Epithelial cell of prostate (primary cell): ENCODE measurements at regions not wholly inside any gene's neighbourhood (a gene's known extent, or its start where the extent isn't known, plus 50 kb on each side); places are given as distances from the start of the nearest gene placed in this dataset.
A peak's percentile ranks its signal among the peaks of the same experiment; 100 is the strongest.
"Not testable (repeated sequence)": the region's sequence is repeated elsewhere in the genome, so short reads cannot be mapped to it uniquely, and the experiment has no call there.

Source experiments
- DNase-seq: peaks from one replicate; pipeline ENCODE4 v3.0.0-alpha.2; 2011; ENCODE audit warnings: low read depth, low spot score
- H3K27ac ChIP-seq: fragments of 450-650 bp; 2 replicates; pipeline ENCODE4 v1.5.1; 2017; ENCODE audit warnings: mild to moderate bottlenecking

DNA sequence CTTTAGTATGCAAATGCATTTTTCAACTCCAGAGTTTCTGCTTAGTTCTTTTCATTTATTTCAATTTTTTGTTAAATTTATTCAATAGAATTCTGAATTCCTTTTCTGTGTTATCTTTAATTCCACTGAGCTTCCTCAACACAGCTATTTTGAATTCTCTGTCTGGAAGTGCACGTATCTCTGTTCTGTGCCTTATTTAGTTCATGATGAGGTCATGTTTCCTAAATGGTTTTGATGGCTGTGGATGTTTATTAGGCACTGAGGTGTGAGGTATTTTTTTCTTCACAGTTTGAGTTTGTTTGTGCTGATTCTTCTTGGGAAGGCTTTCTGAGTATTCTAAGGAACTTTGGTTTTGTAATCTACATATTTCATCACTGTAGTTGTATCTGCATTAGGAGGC lies 2042.8 kb upstream of the RAG2 start:
- no peak overlapping the region for H3K27ac ChIP-seq

DNA sequence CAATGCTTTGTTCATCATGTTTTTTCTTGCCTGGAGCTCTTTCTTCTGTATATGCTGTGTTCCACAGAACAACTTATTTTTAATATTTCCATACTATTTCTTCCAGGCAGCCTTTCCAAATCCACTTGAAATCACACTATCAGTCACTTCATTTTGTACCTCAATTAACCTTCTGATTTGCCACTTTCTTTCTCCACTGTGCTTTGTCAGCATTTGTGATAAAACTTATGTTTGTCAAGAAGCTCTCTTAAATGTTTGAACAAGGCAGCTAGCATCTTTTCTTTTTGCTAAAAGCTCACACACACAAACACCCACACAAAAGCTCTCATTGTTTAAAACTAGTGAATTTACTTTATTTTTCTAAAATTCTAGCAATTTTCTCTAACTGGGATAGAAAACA lies 2014.7 kb upstream of the RAG2 start:
- no peak for DNase-seq
- H3K27ac ChIP-seq: no peak overlapping the region

More for the DNA sequence above, 2042.8 kb upstream of the RAG2 start:
- no peak for DNase-seq

DNA sequence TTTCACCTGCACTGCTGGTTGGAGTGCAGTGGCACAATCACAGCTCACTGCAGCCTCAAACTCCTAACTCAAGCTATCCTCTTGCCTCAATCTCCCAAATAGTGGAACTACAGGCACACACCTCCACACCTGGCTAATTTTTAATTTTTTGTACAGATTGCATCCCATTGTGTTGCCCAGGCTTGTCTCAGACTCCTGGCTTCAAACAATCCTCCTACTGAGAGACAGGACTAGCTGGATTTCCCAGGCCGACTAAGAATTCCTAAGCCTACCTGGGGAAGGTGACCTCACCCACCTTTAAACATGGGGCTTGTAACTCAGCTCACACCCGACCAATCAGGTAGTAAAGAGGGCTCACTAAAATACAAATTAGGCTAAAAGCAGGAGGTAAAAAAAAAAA lies 2003.3 kb upstream of the RAG2 start:
- H3K27ac ChIP-seq, DNase-seq: not testable (repeated sequence)

DNA sequence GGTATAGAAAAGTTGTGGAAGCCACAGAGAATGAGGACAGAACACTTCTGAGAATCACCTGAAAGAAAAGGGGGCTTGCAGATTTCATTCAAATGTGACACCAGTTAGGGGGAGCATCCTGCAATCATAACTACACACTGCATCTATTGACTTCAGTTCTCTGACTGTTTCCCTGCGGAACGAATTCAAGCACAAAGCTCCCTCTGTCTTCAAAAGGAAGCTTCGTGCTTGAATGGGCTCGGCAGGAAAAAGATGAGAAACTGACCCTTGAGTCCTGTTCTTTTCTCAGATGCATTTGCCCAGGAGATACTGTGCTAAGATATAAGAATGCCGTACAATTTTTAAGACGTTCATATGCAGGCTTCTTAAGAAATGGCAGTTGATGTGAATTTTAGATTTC lies 2000.4 kb upstream of the RAG2 start:
- DNase-seq: no peak
- H3K27ac ChIP-seq: no peak overlapping the region

DNA sequence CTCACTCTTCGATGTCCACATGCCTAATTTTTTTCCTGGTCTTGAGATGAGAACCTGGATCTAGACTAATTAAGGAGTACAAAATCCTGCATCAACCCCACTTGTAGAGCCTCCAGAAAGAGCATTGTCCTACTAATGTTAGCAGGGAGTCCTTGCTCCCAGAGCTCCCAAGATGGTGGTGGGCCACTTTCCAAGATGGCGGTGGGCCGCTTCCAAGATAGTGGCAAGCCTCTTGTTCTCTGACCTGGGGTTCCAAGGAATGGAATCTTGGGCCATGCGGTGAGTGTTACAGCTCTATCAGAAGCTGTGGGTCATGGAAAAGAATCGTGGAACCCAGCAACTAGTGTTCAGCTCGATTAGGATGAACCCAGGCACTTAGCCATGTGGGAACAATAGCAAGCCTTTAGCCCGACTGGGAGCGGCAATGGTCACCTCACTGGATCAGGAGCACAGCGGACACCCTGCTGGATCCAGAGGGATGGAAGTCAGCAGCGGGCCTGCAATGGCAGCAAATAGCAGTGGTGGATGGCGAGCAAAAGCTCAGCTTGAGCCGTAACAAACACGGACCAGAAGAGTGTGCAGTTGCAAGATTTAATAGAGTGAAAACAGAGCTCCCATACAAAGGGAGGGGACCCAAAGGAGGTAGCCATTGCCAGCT lies 1997.5 kb upstream of the RAG2 start:
- H3K27ac ChIP-seq, DNase-seq: not testable (repeated sequence)

DNA sequence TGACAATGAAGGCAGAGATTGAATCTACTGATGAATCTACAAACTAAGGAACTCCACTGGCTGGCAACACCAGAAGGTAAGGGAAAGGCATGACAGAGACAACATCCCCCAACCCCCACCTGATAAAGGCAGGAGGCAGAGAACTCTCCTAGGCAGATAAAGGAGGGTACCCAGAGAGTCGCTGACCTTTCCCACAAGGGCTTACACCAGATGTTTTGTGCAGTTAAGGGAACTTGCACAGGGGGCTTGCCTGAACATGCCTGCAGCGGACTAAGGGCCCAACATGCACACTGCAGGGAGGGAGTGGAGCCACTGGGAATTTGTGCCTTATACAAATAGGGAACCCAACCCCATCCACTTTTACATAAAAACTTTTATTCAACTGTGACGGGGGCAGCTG lies 1996.9 kb upstream of the RAG2 start:
- no peak for DNase-seq
- H3K27ac ChIP-seq: no peak overlapping the region

DNA sequence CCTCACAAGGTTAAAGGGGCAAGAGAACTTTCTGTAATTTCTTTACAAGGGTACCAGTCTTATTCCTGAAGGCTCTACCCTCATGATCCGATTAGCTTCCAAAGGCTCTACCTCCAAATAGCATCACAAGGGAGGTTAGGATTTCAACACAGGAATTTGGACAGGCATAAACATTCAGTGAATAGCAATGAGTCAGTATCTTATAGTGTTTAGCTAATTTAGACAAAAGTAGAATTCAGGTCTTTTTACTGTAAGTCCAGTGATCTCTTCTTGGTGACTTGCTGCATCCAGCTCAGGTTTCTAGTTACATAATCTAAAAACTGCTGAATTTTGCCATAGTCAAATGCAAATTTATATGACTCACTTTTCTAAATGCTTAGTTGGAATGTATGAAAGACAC lies 1995.6 kb upstream of the RAG2 start:
- no peak overlapping the region for H3K27ac ChIP-seq
- DNase-seq: no peak

DNA sequence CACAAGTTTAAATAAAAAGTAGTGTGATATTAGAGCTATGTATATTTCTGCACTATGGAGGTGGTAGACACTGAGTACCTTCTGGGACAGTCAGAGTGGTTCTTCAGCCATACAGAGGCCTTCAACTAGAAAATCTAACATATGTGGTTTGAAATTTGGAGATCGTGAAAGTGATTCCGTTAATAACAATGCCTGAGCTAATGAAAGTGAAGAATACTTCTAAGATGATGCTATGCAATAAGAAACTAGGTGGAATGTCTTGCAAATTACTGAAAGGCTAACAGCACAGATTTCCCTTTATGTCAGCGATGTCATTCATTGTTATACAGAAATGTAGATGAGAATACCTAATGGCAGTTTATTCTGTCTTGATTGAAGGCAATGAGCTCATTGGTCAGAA lies 1984.7 kb upstream of the RAG2 start:
- H3K27ac ChIP-seq: no peak overlapping the region
- no peak for DNase-seq

DNA sequence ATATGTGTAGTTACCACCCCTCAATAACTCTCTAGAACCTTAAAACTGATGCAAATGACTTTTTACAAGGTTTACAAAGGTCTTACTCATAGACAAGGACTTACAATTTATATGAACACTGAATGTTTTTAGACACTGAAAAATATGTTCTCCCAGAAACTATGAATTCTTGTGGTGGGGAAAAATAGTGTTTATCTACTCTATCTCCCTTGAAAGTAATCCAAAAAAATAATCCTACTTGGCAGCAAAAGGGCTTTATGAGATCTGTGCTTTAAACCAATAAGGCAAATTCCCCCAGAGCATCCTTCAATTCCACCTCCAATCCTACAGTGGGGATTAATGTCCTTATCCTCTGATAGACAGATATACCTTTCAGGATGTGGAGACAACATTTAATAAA lies 1984.1 kb upstream of the RAG2 start:
- H3K27ac ChIP-seq: no peak overlapping the region
- DNase-seq: no peak

DNA sequence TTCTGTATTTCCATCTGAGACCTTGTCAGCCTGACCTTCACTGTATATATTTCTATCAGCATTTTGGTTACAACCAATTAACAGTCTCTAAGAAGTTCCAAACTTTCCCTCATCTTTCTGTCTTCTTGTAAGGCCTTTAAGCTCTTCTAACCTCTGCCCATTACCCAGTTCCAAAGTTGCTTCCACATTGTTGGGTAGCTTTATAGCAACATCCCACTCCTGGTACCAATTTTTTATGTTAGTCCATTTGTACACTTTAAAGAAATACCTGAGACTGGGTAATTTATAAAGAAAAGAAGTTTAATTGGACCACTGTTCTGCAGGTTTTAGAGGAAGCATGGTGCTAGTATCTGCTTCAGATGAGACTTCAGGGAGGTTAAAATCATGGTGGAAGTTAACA lies 1979.7 kb upstream of the RAG2 start:
- H3K27ac ChIP-seq: no peak overlapping the region
- no peak for DNase-seq

DNA sequence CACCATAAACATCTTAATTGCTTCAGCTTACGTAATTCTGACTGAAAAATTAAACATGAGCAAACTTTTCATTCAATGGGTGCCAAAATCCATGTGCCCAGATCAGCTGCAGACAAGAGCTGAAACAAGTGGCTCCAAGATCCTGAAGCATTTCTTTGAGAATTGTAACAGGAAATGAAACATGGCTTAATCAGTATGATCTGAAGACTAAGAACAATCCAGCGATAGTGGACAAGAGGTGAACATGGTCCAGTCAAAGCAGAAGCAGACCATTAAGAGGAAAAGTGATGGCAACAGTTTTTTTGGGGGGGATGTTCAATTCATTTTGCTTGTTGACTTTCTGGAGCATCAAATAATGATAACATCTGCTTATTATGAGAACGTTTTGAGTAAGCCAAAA lies 1964.5 kb upstream of the RAG2 start:
- no peak for DNase-seq
- H3K27ac ChIP-seq: no peak overlapping the region

DNA sequence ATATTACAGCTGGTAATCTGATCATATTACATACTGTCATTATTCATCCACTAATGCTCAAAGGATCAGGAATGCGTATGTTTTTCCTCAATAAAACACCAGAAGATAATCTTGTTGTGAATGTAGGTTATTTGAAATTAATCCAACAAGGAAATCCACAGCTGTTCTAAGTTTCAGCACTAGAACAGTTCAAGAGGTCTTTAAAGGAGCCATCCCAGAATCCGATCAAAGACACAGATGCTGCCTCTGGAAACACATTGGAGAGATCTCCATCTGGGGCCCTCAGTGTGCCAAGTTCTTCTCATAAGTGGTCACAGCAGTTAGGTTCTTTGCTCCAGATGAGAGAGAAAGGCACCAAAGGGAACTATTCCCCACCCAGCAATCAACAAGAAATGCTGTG lies 1955.1 kb upstream of the RAG2 start:
- DNase-seq: no peak
- no peak overlapping the region for H3K27ac ChIP-seq

DNA sequence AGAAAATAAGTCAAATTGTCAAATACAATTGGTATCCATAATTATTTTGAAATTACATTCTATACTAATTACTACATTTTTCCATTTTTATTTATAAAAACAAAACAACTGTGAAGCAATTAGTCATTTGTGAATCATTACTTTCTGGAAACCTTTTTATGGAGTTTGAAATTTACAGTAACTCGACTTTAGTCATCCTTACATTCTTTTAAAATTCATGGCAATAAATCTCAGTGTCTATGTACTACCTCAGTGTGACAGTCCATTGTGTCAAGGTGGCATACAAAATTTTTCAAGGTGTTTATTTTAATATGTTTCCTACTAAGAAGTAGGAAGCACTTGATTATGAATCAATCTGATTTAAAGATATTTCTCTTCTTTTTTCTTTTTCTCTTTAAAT lies 1949.4 kb upstream of the RAG2 start:
- DNase-seq: no peak
- peak overlapping the region; percentile 46 for H3K27ac ChIP-seq

DNA sequence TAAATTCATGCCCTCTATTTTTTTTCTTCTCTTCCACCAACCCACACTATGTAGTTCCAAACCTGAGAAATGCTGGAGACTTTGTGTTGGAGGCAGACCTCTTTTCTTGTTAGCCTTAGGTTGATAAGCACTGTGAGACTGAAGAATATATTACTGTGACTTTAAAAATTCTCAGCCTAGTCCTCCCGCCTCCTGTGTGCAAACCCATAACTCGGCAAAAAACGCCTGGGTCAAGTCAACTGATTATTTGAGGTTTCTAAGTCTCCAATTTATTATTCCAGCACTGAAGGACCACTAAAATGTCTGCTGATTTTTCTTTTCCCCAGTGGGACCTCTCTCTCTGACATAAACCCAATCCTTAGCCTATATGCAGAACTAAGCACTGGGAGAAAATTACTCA lies 1946.0 kb upstream of the RAG2 start:
- no peak for DNase-seq
- H3K27ac ChIP-seq: no peak overlapping the region

DNA sequence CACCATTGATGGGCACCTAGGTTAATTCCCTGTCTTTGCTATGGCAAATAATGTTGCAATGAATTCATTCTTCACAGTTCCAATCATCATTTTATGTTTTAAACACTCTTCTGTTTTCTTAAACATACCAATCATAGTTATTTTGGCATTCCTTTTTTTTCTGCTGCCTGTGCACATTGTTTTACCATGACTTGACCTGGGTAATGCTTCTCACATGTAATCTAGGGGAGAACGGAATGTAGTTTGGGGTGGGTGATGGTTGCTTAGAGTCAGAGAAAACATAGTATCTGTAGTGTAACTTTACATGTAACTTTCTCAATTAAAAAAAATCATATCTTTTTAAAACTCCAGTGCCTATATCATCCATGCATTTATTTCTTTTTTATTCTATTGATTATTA lies 1945.3 kb upstream of the RAG2 start:
- no peak for DNase-seq
- no peak overlapping the region for H3K27ac ChIP-seq

DNA sequence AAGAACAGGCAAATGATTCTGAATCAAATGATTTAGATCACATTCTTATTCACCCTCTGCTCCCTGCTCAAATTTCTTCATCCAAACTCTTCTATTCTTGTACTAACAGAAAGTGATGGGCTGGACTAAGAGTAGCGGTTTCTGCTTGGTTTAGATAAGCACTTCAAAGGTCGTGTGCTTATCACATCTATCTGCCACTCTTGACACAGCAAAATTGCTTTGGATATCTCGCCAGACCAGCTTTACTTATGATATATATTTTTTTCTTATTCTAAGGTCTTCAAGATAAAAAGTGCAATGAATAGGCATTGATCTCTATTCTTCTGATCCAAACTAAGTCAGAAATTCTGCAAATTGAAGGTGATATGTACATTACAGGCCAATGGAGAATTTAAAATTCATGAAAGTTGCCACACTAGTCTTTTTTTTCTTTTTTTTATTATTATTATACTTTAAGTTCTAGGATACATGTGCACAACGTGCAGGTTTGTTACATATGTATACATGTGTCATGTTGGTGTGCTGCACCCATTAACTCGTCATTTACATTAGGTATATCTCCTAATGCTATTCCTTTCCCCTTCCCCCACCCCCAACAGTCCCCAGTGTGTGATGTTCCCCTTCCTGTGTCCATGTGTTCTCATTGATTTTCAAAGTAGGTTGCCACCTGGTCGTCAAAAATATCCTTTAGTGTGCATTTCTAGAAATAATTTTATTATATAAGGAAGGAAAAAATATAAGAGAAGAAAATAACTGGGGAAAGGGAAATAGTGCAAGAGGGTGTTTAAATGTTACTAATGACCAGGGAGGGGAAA lies 1941.0 kb upstream of the RAG2 start:
- H3K27ac ChIP-seq: no peak overlapping the region
- DNase-seq: no peak

DNA sequence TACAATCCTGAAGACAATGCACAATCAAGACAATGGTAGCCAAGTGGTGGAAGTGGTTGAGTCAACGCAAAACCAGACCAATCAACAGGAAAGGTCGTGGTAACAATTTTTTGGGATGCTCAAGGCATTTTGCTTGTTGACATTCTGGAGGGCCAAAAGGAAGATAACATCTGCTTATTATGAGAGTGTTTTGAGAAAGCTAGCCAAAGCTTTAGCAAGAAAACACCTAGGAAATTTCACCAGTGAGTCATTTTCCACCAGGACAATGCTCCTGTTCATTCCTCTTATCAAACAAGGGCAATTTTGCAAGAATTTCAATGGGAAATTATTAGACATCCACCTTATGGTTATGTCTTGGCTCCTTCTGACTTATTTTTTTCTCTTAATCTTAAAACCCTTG lies 1932.2 kb upstream of the RAG2 start:
- DNase-seq: no peak
- H3K27ac ChIP-seq: no peak overlapping the region

DNA sequence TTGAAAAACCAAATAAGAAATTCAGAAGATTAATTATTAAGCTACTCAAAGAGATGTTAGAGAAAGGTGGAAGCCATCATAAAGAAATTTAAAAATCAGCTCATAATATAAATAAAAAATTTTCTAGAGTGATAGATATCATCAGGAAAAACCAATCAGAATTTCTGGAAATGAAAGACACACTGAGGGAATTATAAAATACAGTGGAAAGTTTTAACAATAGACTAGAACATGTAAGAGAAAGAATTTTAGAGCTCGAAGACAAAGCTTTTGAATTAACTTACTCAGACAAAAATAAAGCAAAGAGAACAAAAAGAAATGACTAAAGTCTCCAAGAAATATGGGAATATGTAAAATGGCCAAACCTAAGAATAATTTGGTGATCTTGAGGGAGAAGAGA lies 1926.9 kb upstream of the RAG2 start:
- no peak overlapping the region for H3K27ac ChIP-seq
- DNase-seq: no peak

DNA sequence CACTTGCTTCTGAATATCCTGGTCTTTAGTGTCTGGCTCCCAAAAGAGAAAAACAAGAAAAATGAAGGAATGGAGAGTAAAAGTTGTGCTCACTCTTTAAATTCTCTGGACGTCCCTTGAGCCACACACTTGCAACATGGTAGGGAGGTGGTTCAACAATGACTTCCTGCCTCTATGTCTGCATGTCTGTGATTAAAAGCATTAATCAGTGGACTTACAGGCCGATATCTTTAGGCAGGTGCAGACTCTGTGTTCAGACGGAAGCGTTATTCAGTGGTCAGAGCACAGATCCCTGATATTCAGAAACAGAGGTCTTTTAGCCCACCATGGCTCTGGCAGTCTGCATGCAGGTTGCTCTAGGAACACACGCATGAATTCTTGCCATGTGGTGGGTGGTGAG lies 1920.0 kb upstream of the RAG2 start:
- H3K27ac ChIP-seq: no peak overlapping the region
- DNase-seq: no peak

DNA sequence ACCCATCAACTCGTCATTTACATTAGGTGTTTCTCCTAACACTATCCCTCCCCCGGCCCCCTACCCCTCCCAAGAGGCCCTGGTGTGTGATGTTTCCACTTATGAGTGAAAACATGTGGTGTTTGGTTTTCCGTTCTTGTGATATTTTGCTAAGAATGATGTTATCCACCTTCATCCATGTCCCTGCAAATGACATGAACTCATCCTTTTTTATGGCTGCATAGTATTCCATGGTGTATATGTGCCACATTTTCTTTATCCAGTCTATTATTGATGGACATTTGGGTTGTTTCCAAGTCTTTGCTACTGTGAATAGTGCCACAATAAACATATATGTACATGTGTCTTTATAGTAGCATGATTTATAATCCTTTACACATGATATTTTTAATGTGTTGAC lies 1914.8 kb upstream of the RAG2 start:
- DNase-seq, H3K27ac ChIP-seq: not testable (repeated sequence)

DNA sequence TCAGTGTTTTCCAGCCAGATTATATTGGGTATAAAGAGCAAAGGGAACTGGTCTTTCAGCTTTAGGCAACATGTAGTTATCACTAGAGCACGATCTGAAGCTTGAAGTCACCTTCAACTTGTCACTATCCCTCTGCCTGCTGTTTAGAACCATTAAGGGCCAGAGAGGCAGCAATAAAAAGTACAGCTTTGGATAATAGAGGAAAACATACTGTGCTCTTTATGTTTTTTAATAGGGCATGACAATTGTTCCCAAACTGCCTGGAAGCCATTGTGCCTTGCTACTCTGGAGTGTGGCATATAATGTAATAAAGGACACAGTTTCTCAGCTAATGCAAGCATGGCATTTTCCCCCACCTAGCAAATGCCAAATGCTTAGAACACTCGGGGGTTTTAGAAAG lies 1912.0 kb upstream of the RAG2 start:
- no peak overlapping the region for H3K27ac ChIP-seq
- DNase-seq: no peak

DNA sequence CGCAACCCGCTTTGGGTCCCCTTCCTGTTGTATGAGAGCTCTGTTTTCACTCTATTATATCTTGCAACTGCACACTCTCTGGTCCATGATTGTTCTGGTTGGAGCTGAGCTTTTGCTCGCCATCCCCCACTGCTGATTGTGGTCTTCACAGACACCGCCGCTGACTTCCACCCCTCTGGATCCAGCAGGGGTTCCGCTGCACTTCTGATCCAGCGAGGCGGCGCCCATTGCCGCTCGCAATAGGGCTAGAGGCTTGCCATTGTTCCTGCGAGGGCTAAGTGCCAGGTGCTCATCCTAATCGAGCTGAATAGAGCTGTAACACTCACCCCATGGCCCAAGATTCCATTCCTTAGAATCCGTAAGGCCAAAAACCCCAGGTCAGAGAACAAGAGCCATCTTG lies 1905.8 kb upstream of the RAG2 start:
- DNase-seq: no peak
- no peak overlapping the region for H3K27ac ChIP-seq
